ENCODE measurements at regions not wholly inside any gene's neighbourhood (a gene's known extent, or its start where the extent isn't known, plus 50 kb on each side); places are given as distances from the start of the nearest gene placed in this dataset.

GRCh38 chr10:2280713-2281300 is 543.5 kb upstream of the ADARB2 start:
- WGBS, 2 experiments (ENCODE audit: extremely low coverage in 2 of 2, insufficient read length in 1 of 2) = no CpG with 5 or more reads among the region's 5 CpGs
- Histone ChIP-seq H3K18ac (ENCODE audit: low read depth, low read length) (no peak overlapping the region), H2AK9ac (replicated peaks; ENCODE audit: low read depth, low read length, poor library complexity) (no peak overlapping the region), H4K5ac (ENCODE audit: low read depth, low read length) (no peak overlapping the region), H3K56ac (ENCODE audit: extremely low read depth, insufficient read depth, low read length) (no peak overlapping the region), H3K4me3 (ENCODE audit: insufficient read depth, low read depth, low read length) (no peak overlapping the region), H3K9ac (ENCODE audit: low read depth, low read length) (no peak overlapping the region), H3K4ac (ENCODE audit: low read depth, low read length) (no peak overlapping the region), H3K4me1 (ENCODE audit: control insufficient read depth, insufficient read depth, low read length) (no peaks in the 10 kb centered on the region), H3K4me2 (ENCODE audit: low read depth, low read length) (no peak overlapping the region), H3K27ac (ENCODE audit: insufficient read depth, low read length) (no peak overlapping the region), H3K9me1 (ENCODE audit: insufficient read depth, low read length) (no peaks in the 10 kb centered on the region), H2AK5ac (ENCODE audit: low read depth, low read length) (no peak overlapping the region), H2BK15ac (ENCODE audit: low read depth, low read length) (no peak overlapping the region), H2BK20ac (ENCODE audit: low read depth, low read length) (no peak overlapping the region), H3K79me1 (ENCODE audit: low read depth in 1 of 2, low read length in 2 of 2) (no peaks in the 10 kb centered on the region), H3K9me3 (ENCODE audit: control insufficient read depth, insufficient read depth, low read length) (peaks cover 30% of the 10 kb centered on the region), H3K23ac (ENCODE audit: low read depth, low read length) (no peak overlapping the region), H3K36me3 (ENCODE audit: control insufficient read depth, insufficient read depth, low read length) (no peaks in the 10 kb centered on the region), H4K20me1 (ENCODE audit: insufficient read depth, low read length) (no peaks in the 10 kb centered on the region), H2AFZ (replicated peaks; ENCODE audit: low read length, poor library complexity) (no peak overlapping the region), H3K14ac (replicated peaks; ENCODE audit: low read depth, low read length) (no peak overlapping the region), H4K8ac (ENCODE audit: low read depth in 2 of 2, low read length in 2 of 2) (no peak overlapping the region), H2BK120ac (ENCODE audit: low read depth, low read length) (no peak overlapping the region), H3K27me3 (ENCODE audit: control insufficient read depth, insufficient read depth, low read length) (no peaks in the 10 kb centered on the region), H4K91ac (ENCODE audit: insufficient read depth, low read depth, low read length) (no peak overlapping the region), H2BK5ac (ENCODE audit: low read depth, low read length, poor library complexity, severe bottlenecking) (no peak overlapping the region)
- TF ChIP-seq MXI1 (IDR thresholded peaks at IDR 0.05; ENCODE audit: borderline replicate concordance, low read depth, low read length) (no peak), MAFK (IDR thresholded peaks at IDR 0.05; ENCODE audit: low read depth, low read length) (no peak), RCOR1 (IDR thresholded peaks at IDR 0.05; ENCODE audit: insufficient replicate concordance, low read length) (no peak), CHD1 (IDR thresholded peaks at IDR 0.05; ENCODE audit: low read depth, low read length) (no peak), SMC3 (IDR thresholded peaks at IDR 0.05; ENCODE audit: low read depth, low read length) (no peak), POLR2A (IDR thresholded peaks at IDR 0.05; ENCODE audit: low read depth, low read length) (no peak), RAD21 (IDR thresholded peaks at IDR 0.05; ENCODE audit: low read length) (no peak), BHLHE40 (IDR thresholded peaks at IDR 0.05; ENCODE audit: low read depth, low read length) (no peak), FOS (IDR thresholded peaks at IDR 0.05; ENCODE audit: low read depth, low read length) (no peak), RFX5 (IDR thresholded peaks at IDR 0.05; ENCODE audit: low read depth, low read length) (no peak), CEBPB (IDR thresholded peaks at IDR 0.05; ENCODE audit: low read depth, low read length) (no peak), NFE2L2 (IDR thresholded peaks at IDR 0.05; ENCODE audit: low read depth, low read length) (no peak), MAZ (IDR thresholded peaks at IDR 0.05; ENCODE audit: borderline replicate concordance, low read depth, low read length) (no peak)
- TF ChIP-seq, protein P1, sequence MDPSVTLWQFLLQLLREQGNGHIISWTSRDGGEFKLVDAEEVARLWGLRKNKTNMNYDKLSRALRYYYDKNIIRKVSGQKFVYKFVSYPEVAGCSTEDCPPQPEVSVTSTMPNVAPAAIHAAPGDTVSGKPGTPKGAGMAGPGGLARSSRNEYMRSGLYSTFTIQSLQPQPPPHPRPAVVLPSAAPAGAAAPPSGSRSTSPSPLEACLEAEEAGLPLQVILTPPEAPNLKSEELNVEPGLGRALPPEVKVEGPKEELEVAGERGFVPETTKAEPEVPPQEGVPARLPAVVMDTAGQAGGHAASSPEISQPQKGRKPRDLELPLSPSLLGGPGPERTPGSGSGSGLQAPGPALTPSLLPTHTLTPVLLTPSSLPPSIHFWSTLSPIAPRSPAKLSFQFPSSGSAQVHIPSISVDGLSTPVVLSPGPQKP (IDR thresholded peaks at IDR 0.05; ENCODE audit: borderline replicate concordance, low read depth, low read length) = no peak
- TF ChIP-seq, protein P2, sequence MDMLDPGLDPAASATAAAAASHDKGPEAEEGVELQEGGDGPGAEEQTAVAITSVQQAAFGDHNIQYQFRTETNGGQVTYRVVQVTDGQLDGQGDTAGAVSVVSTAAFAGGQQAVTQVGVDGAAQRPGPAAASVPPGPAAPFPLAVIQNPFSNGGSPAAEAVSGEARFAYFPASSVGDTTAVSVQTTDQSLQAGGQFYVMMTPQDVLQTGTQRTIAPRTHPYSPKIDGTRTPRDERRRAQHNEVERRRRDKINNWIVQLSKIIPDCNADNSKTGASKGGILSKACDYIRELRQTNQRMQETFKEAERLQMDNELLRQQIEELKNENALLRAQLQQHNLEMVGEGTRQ (IDR thresholded peaks at IDR 0.05; ENCODE audit: low read depth, low read length) = no peak
- TF ChIP-seq, protein P3, sequence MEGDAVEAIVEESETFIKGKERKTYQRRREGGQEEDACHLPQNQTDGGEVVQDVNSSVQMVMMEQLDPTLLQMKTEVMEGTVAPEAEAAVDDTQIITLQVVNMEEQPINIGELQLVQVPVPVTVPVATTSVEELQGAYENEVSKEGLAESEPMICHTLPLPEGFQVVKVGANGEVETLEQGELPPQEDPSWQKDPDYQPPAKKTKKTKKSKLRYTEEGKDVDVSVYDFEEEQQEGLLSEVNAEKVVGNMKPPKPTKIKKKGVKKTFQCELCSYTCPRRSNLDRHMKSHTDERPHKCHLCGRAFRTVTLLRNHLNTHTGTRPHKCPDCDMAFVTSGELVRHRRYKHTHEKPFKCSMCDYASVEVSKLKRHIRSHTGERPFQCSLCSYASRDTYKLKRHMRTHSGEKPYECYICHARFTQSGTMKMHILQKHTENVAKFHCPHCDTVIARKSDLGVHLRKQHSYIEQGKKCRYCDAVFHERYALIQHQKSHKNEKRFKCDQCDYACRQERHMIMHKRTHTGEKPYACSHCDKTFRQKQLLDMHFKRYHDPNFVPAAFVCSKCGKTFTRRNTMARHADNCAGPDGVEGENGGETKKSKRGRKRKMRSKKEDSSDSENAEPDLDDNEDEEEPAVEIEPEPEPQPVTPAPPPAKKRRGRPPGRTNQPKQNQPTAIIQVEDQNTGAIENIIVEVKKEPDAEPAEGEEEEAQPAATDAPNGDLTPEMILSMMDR (conservative IDR thresholded peaks at IDR 0.05; ENCODE audit: low read depth, low read length) = no peak
- in situ Hi-C loops (cut with MboI; ENCODE audit: low sequenced_read_pairs) = no loop called here
- no peak for DNase-seq
- no peak for ATAC-seq (ENCODE audit: low read depth)
- POLR2A ChIA-PET (ENCODE audit: unreplicated experiment) = no interaction called here
- intact Hi-C loops (cut with micrococcal nuclease) = no loop called here
- dilution Hi-C loops (cut with HindIII; ENCODE audit: low sequenced_read_pairs, unreplicated experiment) = no loop called here
- CTCF ChIA-PET = no interaction called here
- no TSS peak for BruUV-seq (replicated peaks)
